GM06990 (cell line): ENCODE measurements at regions not wholly inside any gene's neighbourhood (a gene's known extent, or its start where the extent isn't known, plus 50 kb on each side); places are given as distances from the start of the nearest gene placed in this dataset.
"Not testable (repeated sequence)": the region's sequence is repeated elsewhere in the genome, so short reads cannot be mapped to it uniquely, and the experiment has no call there.

ENCODE experiments used
- DNase-seq: peaks from one replicate; pipeline ENCODE4 v3.0.0-alpha.2; 2011; ENCODE audit not compliant: insufficient read length; ENCODE audit errors: extremely low read depth
- H3K27me3 ChIP-seq: replicated peaks from 2 replicates; pipeline ENCODE4 v1.6.0; 2011; ENCODE audit warnings: low read length; ENCODE audit not compliant: control insufficient read depth, insufficient read depth
- H3K36me3 ChIP-seq: 2 replicates; pipeline ENCODE4 v1.5.1; 2011; ENCODE audit warnings: low read length; ENCODE audit not compliant: control insufficient read depth, insufficient read depth
- H3K4me3 ChIP-seq: replicated peaks from 2 replicates; pipeline ENCODE4 v1.5.1; 2011; ENCODE audit warnings: low read depth, mild to moderate bottlenecking, control low read depth, low read length
- TF ChIP-seq, protein P1 (sequence below): IDR thresholded peaks from 2 replicates; pipeline ENCODE4 v1.5.1; 2011; ENCODE audit warnings: low read length, control low read depth, mild to moderate bottlenecking, inconsistent platforms; ENCODE audit not compliant: insufficient read depth, poor library complexity, severe bottlenecking

GRCh38 chr10:3258394-3258793 lies 85.8 kb upstream of the PITRM1 start:
- no peaks in the 10 kb centered on the region; the same call in none of the 2 replicates for H3K27me3 ChIP-seq
- no peak for DNase-seq
- TF ChIP-seq, protein P1, sequence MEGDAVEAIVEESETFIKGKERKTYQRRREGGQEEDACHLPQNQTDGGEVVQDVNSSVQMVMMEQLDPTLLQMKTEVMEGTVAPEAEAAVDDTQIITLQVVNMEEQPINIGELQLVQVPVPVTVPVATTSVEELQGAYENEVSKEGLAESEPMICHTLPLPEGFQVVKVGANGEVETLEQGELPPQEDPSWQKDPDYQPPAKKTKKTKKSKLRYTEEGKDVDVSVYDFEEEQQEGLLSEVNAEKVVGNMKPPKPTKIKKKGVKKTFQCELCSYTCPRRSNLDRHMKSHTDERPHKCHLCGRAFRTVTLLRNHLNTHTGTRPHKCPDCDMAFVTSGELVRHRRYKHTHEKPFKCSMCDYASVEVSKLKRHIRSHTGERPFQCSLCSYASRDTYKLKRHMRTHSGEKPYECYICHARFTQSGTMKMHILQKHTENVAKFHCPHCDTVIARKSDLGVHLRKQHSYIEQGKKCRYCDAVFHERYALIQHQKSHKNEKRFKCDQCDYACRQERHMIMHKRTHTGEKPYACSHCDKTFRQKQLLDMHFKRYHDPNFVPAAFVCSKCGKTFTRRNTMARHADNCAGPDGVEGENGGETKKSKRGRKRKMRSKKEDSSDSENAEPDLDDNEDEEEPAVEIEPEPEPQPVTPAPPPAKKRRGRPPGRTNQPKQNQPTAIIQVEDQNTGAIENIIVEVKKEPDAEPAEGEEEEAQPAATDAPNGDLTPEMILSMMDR: no peak
- no peak overlapping the region for H3K4me3 ChIP-seq
- no peaks in the 10 kb centered on the region for H3K36me3 ChIP-seq

GRCh38 chr10:3255616-3256015 lies 83.0 kb upstream of the PITRM1 start:
- no peak for DNase-seq
- Histone ChIP-seq H3K36me3 (no peaks in the 10 kb centered on the region), H3K4me3 (no peak overlapping the region), H3K27me3 (no peaks in the 10 kb centered on the region; the same call in none of the 2 replicates)
- TF ChIP-seq, protein P1: no peak

- Histone ChIP-seq H3K36me3 (no peaks in the 10 kb centered on the region), H3K27me3 (no peaks in the 10 kb centered on the region; the same call in none of the 2 replicates), H3K4me3 (no peak overlapping the region)
- TF ChIP-seq, protein P1: no peak
- DNase-seq: no peak
Measured at GRCh38 chr10:3255075-3255474, 82.5 kb upstream of the PITRM1 start.

GRCh38 chr10:3253974-3254373 lies 81.4 kb upstream of the PITRM1 start:
- not testable (repeated sequence) for H3K4me3 ChIP-seq, H3K27me3 ChIP-seq, H3K36me3 ChIP-seq, DNase-seq

DNA sequence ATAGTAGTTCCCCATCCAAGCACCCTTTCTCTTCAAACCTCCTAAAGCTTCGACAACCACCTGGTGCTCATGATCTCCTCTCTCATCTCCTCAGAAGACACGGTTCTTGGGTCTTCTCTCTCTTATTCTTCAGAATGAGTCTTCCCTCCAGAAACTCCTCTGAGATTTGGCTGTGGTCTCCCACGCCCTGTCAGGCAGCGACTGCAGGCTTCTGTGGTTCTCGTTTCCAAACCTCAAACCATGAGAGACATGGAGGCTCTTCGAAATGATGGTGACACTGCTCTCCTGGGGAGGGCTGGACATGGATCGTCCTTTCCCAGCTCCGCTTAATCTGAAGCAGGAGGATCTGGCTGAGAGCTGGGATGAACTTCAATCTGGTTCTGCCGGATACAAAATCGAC lies 78.6 kb upstream of the PITRM1 start:
- Histone ChIP-seq H3K4me3 (no peak overlapping the region), H3K27me3 (peaks cover 2% of the 10 kb centered on the region), H3K36me3 (no peaks in the 10 kb centered on the region)
- TF ChIP-seq, protein P1: no peak
- no peak for DNase-seq

DNA sequence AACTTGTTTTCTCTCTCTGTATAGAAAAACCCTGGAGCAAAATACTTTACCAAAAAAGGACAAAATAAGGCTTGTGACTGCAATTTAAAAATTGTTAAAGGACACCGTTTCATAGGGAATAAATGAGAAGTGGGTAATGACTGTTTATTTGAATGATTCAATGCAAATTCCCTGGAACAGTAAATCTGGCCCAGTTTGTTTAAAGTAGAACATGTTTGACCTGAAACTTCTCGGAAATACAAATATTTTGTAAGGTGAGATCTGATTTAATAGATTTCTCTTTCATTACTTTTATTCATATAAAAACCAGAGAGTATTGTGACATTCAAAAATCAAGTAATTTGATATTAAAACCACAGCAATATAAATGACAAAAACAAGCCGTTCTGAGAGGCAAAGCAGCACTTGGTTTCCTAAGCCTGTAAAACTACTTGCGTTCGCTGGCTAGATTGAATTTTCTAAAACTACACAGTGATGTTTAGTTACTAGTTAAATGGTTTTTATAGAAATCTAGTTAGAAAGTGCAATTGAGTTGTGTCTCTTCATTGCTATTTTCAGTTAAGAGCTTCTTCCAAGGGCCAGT lies 76.8 kb upstream of the PITRM1 start:
- no peaks in the 10 kb centered on the region for H3K36me3 ChIP-seq
- TF ChIP-seq, protein P1: no peak
- DNase-seq: no peak
- H3K4me3 ChIP-seq: no peak overlapping the region
- H3K27me3 ChIP-seq: peaks cover 2% of the 10 kb centered on the region; the same call in 1 of the 2 replicates
